ENCODE measurements at regions not wholly inside any gene's neighbourhood (a gene's known extent, or its start where the extent isn't known, plus 50 kb on each side); places are given as distances from the start of the nearest gene placed in this dataset.

GRCh38 chr10:131568866-131569265 is 257.3 kb upstream of the TCERG1L start:
- TF ChIP-seq POLR2AphosphoS5 (IDR thresholded peaks at IDR 0.05) (no peak), CTCF (IDR thresholded peaks at IDR 0.05) (no peak), POLR2A (IDR thresholded peaks at IDR 0.05) (no peak)

Data from suprapubic skin (tissue), 4 donors.